ENCODE measurements at regions not wholly inside any gene's neighbourhood (a gene's known extent, or its start where the extent isn't known, plus 50 kb on each side); places are given as distances from the start of the nearest gene placed in this dataset.

DNA sequence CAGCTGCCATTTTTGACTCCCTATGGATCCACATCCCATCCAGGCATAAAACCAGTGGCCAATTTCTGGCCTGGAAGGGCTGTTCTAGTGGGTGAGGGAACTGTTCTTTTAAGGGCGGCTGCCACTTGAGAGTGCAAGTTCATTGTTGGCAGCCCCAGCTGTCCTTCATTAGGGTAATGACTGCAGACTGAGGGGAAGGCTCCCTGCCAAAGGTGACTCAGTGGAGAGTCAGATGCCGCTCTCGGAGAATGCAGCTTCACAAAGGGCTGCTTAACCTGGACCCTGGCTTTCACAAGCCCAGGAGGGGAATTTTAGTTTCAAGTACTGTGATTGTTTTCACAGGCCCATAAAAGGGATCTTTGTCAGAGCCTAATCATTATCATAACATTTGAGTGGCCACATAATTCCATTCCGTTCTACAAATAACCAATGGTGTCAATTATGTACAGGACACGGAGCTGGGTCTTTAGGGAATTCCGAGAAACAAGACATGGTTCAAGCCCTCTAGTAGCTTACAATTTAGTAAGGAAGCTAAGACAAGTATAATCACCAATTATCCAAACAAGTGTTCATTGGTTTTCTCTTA is 235.7 kb downstream of the CDCA7 start:
- TF ChIP-seq, protein P1, sequence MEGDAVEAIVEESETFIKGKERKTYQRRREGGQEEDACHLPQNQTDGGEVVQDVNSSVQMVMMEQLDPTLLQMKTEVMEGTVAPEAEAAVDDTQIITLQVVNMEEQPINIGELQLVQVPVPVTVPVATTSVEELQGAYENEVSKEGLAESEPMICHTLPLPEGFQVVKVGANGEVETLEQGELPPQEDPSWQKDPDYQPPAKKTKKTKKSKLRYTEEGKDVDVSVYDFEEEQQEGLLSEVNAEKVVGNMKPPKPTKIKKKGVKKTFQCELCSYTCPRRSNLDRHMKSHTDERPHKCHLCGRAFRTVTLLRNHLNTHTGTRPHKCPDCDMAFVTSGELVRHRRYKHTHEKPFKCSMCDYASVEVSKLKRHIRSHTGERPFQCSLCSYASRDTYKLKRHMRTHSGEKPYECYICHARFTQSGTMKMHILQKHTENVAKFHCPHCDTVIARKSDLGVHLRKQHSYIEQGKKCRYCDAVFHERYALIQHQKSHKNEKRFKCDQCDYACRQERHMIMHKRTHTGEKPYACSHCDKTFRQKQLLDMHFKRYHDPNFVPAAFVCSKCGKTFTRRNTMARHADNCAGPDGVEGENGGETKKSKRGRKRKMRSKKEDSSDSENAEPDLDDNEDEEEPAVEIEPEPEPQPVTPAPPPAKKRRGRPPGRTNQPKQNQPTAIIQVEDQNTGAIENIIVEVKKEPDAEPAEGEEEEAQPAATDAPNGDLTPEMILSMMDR (IDR thresholded peaks at IDR 0.05; ENCODE audit: low read length), result no peak
- TF ChIP-seq EZH2 (optimal IDR thresholded peaks at IDR 0.05; ENCODE audit: low read depth, low read length) (no peak), EZH2phosphoT487 (IDR thresholded peaks at IDR 0.05; ENCODE audit: low read length) (no peak)
